Activated CD4-positive, alpha-beta T cell treated with anti-CD3 and anti-CD28 coated beads, Interleukin-2, amount 50 U/mL, for 16 hours (primary cell): ENCODE measurements at regions not wholly inside any gene's neighbourhood (a gene's known extent, or its start where the extent isn't known, plus 50 kb on each side); places are given as distances from the start of the nearest gene placed in this dataset.

ENCODE experiments used
- DNase-seq: peaks from one replicate; pipeline ENCODE4 v3.0.0-alpha.2; 2020

GRCh38 chr14:83491091-83491490, 1957.4 kb upstream of the SEL1L start:
- no peak for DNase-seq

- no peak for DNase-seq
These were observed 1987.2 kb upstream of the SEL1L start for GRCh38 chr14:83520837-83521236.

GRCh38 chr14:83529531-83529930, 1995.9 kb upstream of the SEL1L start:
- DNase-seq: no peak

- DNase-seq: no peak
These were observed 1996.2 kb upstream of the FLRT2 start for GRCh38 chr14:83533734-83534133.

- DNase-seq: no peak
These were observed 1994.9 kb upstream of the FLRT2 start for GRCh38 chr14:83534995-83535394.

- DNase-seq: no peak
These were observed 1994.5 kb upstream of the FLRT2 start for GRCh38 chr14:83535444-83535843.

- DNase-seq: no peak
These were observed 1988.8 kb upstream of the FLRT2 start for GRCh38 chr14:83541147-83541546.

GRCh38 chr14:83548061-83548839, 1981.7 kb upstream of the FLRT2 start:
- no peak for DNase-seq

- peak; percentile 8 for DNase-seq
These were observed 1973.9 kb upstream of the FLRT2 start for GRCh38 chr14:83556065-83556464.

GRCh38 chr14:83556746-83557453, 1973.0 kb upstream of the FLRT2 start:
- no peak for DNase-seq

- DNase-seq: no peak
These were observed 1971.0 kb upstream of the FLRT2 start for GRCh38 chr14:83558946-83559345.

GRCh38 chr14:83559721-83560120, 1970.2 kb upstream of the FLRT2 start:
- no peak for DNase-seq

- no peak for DNase-seq
These were observed 1968.7 kb upstream of the FLRT2 start for GRCh38 chr14:83561261-83561660.

- no peak for DNase-seq
These were observed 1963.4 kb upstream of the FLRT2 start for GRCh38 chr14:83566567-83566966.

GRCh38 chr14:83568141-83568540, 1961.8 kb upstream of the FLRT2 start:
- DNase-seq: no peak

GRCh38 chr14:83575301-83575700, 1954.6 kb upstream of the FLRT2 start:
- DNase-seq: no peak

- DNase-seq: no peak
These were observed 1946.7 kb upstream of the FLRT2 start for GRCh38 chr14:83583201-83583600.

- DNase-seq: no peak
These were observed 1935.1 kb upstream of the FLRT2 start for GRCh38 chr14:83594874-83595273.

GRCh38 chr14:83607682-83608081, 1922.3 kb upstream of the FLRT2 start:
- no peak for DNase-seq

- no peak for DNase-seq
These were observed 1918.5 kb upstream of the FLRT2 start for GRCh38 chr14:83611491-83611890.

- no peak for DNase-seq
These were observed 1918.0 kb upstream of the FLRT2 start for GRCh38 chr14:83611906-83612390.

- no peak for DNase-seq
These were observed 1915.0 kb upstream of the FLRT2 start for GRCh38 chr14:83614956-83615355.

GRCh38 chr14:83624541-83624940, 1905.4 kb upstream of the FLRT2 start:
- no peak for DNase-seq

- no peak for DNase-seq
These were observed 1897.6 kb upstream of the FLRT2 start for GRCh38 chr14:83632375-83632774.
